ENCODE measurements at regions not wholly inside any gene's neighbourhood (a gene's known extent, or its start where the extent isn't known, plus 50 kb on each side); places are given as distances from the start of the nearest gene placed in this dataset.

DNA sequence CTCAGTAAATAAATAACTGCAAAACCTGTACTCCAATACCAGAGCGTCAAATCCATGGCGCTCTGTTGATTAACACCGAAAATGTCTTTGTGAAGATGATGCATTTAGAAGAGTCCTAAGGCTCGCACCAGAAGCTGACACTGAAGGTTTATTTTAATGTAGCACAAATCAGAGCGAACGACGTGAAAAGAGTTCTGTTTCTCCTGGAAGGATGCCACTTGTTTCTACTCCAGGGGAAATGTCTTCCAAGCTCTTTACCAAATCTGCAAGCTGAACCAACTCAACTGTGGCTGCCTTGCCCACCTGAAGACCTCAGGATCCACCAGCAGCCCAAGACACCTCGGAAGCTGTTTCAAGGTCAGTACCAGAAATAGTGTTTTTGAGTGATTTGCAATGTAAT, 194.4 kb upstream of the MAF start:
- no peak overlapping the region for H3K4me3 Mint-ChIP-seq (ENCODE audit: unreplicated experiment)
- intact Hi-C loops (cut with micrococcal nuclease; ENCODE audit: unreplicated experiment) = no loop called here
- BruUV-seq (replicated peaks) = no TSS peak

GRCh38 chr16:79792664-79793351, 192.3 kb upstream of the MAF start:
- Histone ChIP-seq H3K36me3 (ENCODE audit: control insufficient read depth, insufficient read depth, low read length) (no peaks in the 10 kb centered on the region), H3K27me3 (replicated peaks; ENCODE audit: control insufficient read depth, insufficient read depth, low read length) (no peaks in the 10 kb centered on the region), H3K9me3 (no peaks in the 10 kb centered on the region), H3K4me3 (ENCODE audit: low read depth, low read length) (no peak overlapping the region), H3K4me1 (0 out of 2 replicates have a peak, but pooled peaks cover 8% of the 10 kb centered on the region)
- no peaks in the 10 kb centered on the region for H3K27me3 Mint-ChIP-seq (ENCODE audit: insufficient read depth, unreplicated experiment)
- no peaks in the 10 kb centered on the region for H3K4me1 Mint-ChIP-seq (ENCODE audit: low read depth, unreplicated experiment)
- BruUV-seq (replicated peaks) = no TSS peak
- no peaks in the 10 kb centered on the region for H3K9me3 Mint-ChIP-seq (ENCODE audit: unreplicated experiment)
- POLR2A ChIA-PET = interaction anchor here (0.6 kb wide), 1 partner anchor 101 kb away, joined by 10 read pairs; no protein-coding TSS in a partner anchor
- H3K27ac Mint-ChIP-seq (ENCODE audit: unreplicated experiment) = no peak overlapping the region
- CTCF ChIA-PET = no interaction called here
- H3K36me3 Mint-ChIP-seq (ENCODE audit: insufficient read depth, unreplicated experiment) = no peaks in the 10 kb centered on the region
- H3K4me3 Mint-ChIP-seq (ENCODE audit: unreplicated experiment) = no peak overlapping the region
- intact Hi-C loops (cut with micrococcal nuclease; ENCODE audit: unreplicated experiment) = no loop called here
- TF ChIP-seq CTCF (IDR thresholded peaks at IDR 0.05; ENCODE audit: insufficient read depth in 1 of 2, low read depth in 1 of 2, low read length in 1 of 2, severe bottlenecking in 1 of 2, unreplicated experiment in 1 of 2) = no peak
- no peak for DNase-seq

More for the DNA sequence above, 194.4 kb upstream of the MAF start:
- ChIA-PET CTCF (no interaction called here), POLR2A (no interaction called here)
- H3K27me3 Mint-ChIP-seq (ENCODE audit: insufficient read depth, unreplicated experiment) = no peaks in the 10 kb centered on the region
- Histone ChIP-seq H3K4me3 (ENCODE audit: low read depth, low read length) (no peak overlapping the region), H3K4me1 (no peaks in the 10 kb centered on the region), H3K27me3 (replicated peaks; ENCODE audit: control insufficient read depth, insufficient read depth, low read length) (no peaks in the 10 kb centered on the region), H3K9me3 (no peaks in the 10 kb centered on the region), H3K36me3 (ENCODE audit: control insufficient read depth, insufficient read depth, low read length) (no peaks in the 10 kb centered on the region)
- TF ChIP-seq CTCF (IDR thresholded peaks at IDR 0.05; ENCODE audit: insufficient read depth in 1 of 2, low read depth in 1 of 2, low read length in 1 of 2, severe bottlenecking in 1 of 2, unreplicated experiment in 1 of 2) = no peak
- H3K36me3 Mint-ChIP-seq (ENCODE audit: insufficient read depth, unreplicated experiment) = no peaks in the 10 kb centered on the region
- no peaks in the 10 kb centered on the region for H3K4me1 Mint-ChIP-seq (ENCODE audit: low read depth, unreplicated experiment)
- no peak for DNase-seq
- no peaks in the 10 kb centered on the region for H3K9me3 Mint-ChIP-seq (ENCODE audit: unreplicated experiment)
- H3K27ac Mint-ChIP-seq (ENCODE audit: unreplicated experiment) = no peak overlapping the region

DNA sequence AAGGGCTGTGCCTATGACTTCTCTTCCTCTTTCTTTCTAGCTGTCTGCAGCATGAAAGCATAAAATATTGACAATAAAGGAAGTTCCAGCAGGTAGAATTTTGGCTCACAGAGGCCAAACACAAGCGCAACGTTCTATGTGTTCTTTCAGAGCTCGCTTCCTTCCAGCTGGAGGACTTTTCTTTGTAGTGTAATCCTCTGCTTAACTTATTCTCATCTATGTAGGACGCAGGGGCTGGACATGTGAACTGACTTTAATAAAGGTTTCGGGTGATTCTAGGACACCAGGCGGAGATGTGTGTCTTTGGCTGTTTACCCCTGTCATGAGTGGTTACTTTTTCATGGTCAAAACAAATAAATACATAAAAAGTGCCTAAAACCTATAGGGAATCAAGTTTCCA, 191.5 kb upstream of the MAF start:
- Histone ChIP-seq H3K27me3 (replicated peaks; ENCODE audit: control insufficient read depth, insufficient read depth, low read length) (no peaks in the 10 kb centered on the region), H3K9me3 (no peaks in the 10 kb centered on the region), H3K36me3 (ENCODE audit: control insufficient read depth, insufficient read depth, low read length) (no peaks in the 10 kb centered on the region), H3K4me1 (0 out of 2 replicates have a peak, but pooled peaks cover 8% of the 10 kb centered on the region), H3K4me3 (ENCODE audit: low read depth, low read length) (no peak overlapping the region)
- CTCF ChIA-PET = no interaction called here
- TF ChIP-seq CTCF (IDR thresholded peaks at IDR 0.05; ENCODE audit: insufficient read depth in 1 of 2, low read depth in 1 of 2, low read length in 1 of 2, severe bottlenecking in 1 of 2, unreplicated experiment in 1 of 2) = no peak
- Mint-ChIP-seq H3K36me3 (ENCODE audit: insufficient read depth, unreplicated experiment) (no peaks in the 10 kb centered on the region), H3K27ac (ENCODE audit: unreplicated experiment) (no peak overlapping the region), H3K9me3 (ENCODE audit: unreplicated experiment) (no peaks in the 10 kb centered on the region), H3K4me3 (ENCODE audit: unreplicated experiment) (no peak overlapping the region), H3K4me1 (ENCODE audit: low read depth, unreplicated experiment) (no peaks in the 10 kb centered on the region), H3K27me3 (ENCODE audit: insufficient read depth, unreplicated experiment) (no peaks in the 10 kb centered on the region)
- DNase-seq = no peak
- intact Hi-C loops (cut with micrococcal nuclease; ENCODE audit: unreplicated experiment) = no loop called here
- no TSS peak for BruUV-seq (replicated peaks)
- POLR2A ChIA-PET = no interaction called here

Measured in Caco-2 (cell line).